ENCODE measurements at regions not wholly inside any gene's neighbourhood (a gene's known extent, or its start where the extent isn't known, plus 50 kb on each side); places are given as distances from the start of the nearest gene placed in this dataset.
"Not testable (repeated sequence)": the region's sequence is repeated elsewhere in the genome, so short reads cannot be mapped to it uniquely, and the experiment has no call there.

- intact Hi-C loops (cut with DNase I): no loop called here
- no peak for DNase-seq
Observed at GRCh38 chr6:106731144-106731842, 101.9 kb downstream of the QRSL1 start.

- DNase-seq: no peak
Observed at GRCh38 chr6:106730718-106731117, 101.3 kb downstream of the QRSL1 start.

GRCh38 chr6:106730264-106730663, 100.9 kb downstream of the QRSL1 start:
- DNase-seq: no peak
- intact Hi-C loops (cut with DNase I): no loop called here

More at GRCh38 chr6:106730718-106731117, 101.3 kb downstream of the QRSL1 start:
- intact Hi-C loops (cut with DNase I): no loop called here

- intact Hi-C loops (cut with DNase I): no loop called here
- no peak for DNase-seq
Observed at GRCh38 chr6:106729841-106730240, 100.5 kb downstream of the QRSL1 start.

GRCh38 chr6:106728296-106728870, 99.0 kb downstream of the QRSL1 start:
- DNase-seq: no peak
- intact Hi-C loops (cut with DNase I): no loop called here

GRCh38 chr6:106727480-106728149, 98.2 kb downstream of the QRSL1 start:
- intact Hi-C loops (cut with DNase I): no loop called here
- DNase-seq: no peak

- intact Hi-C loops (cut with DNase I): no loop called here
- DNase-seq: no peak
Observed at GRCh38 chr6:106724848-106725247, 95.5 kb downstream of the QRSL1 start.

GRCh38 chr6:106724337-106724736, 95.0 kb downstream of the QRSL1 start:
- intact Hi-C loops (cut with DNase I): no loop called here
- DNase-seq: no peak

GRCh38 chr6:106723419-106723818, 94.0 kb downstream of the QRSL1 start:
- intact Hi-C loops (cut with DNase I): not testable (repeated sequence)

GRCh38 chr6:106721189-106721588, 91.8 kb downstream of the QRSL1 start:
- DNase-seq; intact Hi-C loops (cut with DNase I): not testable (repeated sequence)

More at GRCh38 chr6:106723419-106723818, 94.0 kb downstream of the QRSL1 start:
- DNase-seq: not testable (repeated sequence)

Data from posterior cingulate gyrus (tissue), 11 donors.